H1 (cell line): ENCODE measurements at regions not wholly inside any gene's neighbourhood (a gene's known extent, or its start where the extent isn't known, plus 50 kb on each side); places are given as distances from the start of the nearest gene placed in this dataset.

ENCODE experiments used
- BCL11A ChIP-seq, 2 experiments: IDR thresholded peaks; one replicate each; pipeline ENCODE4 v1.6.1; 2011; ENCODE audit warnings: low read depth in 2 of 2, low read length in 2 of 2, mild to moderate bottlenecking in 2 of 2
- CBX5 ChIP-seq: fragments of 300-800, 300-1000 bp; sonication (generic); IDR thresholded peaks from 2 replicates; pipeline ENCODE4 v1.7.1; 2016; ENCODE audit warnings: antibody characterized with exemption, low read length, low read depth
- E2F6 ChIP-seq: IDR thresholded peaks from 2 replicates; pipeline ENCODE4 v1.6.1; 2012; ENCODE audit warnings: inconsistent platforms
- JUND ChIP-seq: IDR thresholded peaks from 2 replicates; pipeline ENCODE4 v1.6.1; 2011; ENCODE audit warnings: mild to moderate bottlenecking, improper control_type of control experiment, low read length
- KDM4A ChIP-seq: IDR thresholded peaks from one replicate; pipeline ENCODE4 v1.7.1; 2012; ENCODE audit warnings: low read depth, mild to moderate bottlenecking, moderate library complexity, low read length, inconsistent platforms; ENCODE audit not compliant: severe bottlenecking
- RFX5 ChIP-seq: IDR thresholded peaks from 2 replicates; pipeline ENCODE4 v1.6.1; 2011; ENCODE audit warnings: low read depth, low read length, improper control_type of control experiment, borderline replicate concordance
- SAP30 ChIP-seq: fragments of 300-600 bp; sonication (generic); IDR thresholded peaks from 2 replicates; pipeline ENCODE4 v1.7.1; 2012; ENCODE audit warnings: low read length, moderate library complexity, mild to moderate bottlenecking, inconsistent platforms; ENCODE audit not compliant: insufficient read depth, insufficient replicate concordance
- SUZ12 ChIP-seq: fragments of 200-600 bp; sonication (generic); IDR thresholded peaks from 2 replicates; pipeline ENCODE4 v1.6.1; 2012; ENCODE audit warnings: mild to moderate bottlenecking, inconsistent platforms, low read length, moderate library complexity, mixed read lengths
- TCF12 ChIP-seq: IDR thresholded peaks from 2 replicates; pipeline ENCODE4 v1.6.1; 2011; ENCODE audit warnings: low read depth, mild to moderate bottlenecking, low read length

- TF ChIP-seq RFX5 = no peak
- no peak for TF ChIP-seq JUND
- TF ChIP-seq TCF12 = no peak
- TF ChIP-seq E2F6 = no peak
- TF ChIP-seq SAP30 = no peak
- TF ChIP-seq KDM4A = no peak
- TF ChIP-seq SUZ12 = no peak
- TF ChIP-seq BCL11A (IDR thresholded peaks at IDR 0.05; ENCODE audit: low read depth in 2 of 2, low read length in 2 of 2) = no peak
- TF ChIP-seq CBX5 = no peak
- TF ChIP-seq, all 59 proteins: peak for 0
Measured at GRCh38 chr4:180698550-180699195, 1544.5 kb upstream of the TENM3 start (continued).
